HG02981 (cell line): ENCODE measurements at regions not wholly inside any gene's neighbourhood (a gene's known extent, or its start where the extent isn't known, plus 50 kb on each side); places are given as distances from the start of the nearest gene placed in this dataset.
"Not testable (repeated sequence)": the region's sequence is repeated elsewhere in the genome, so short reads cannot be mapped to it uniquely, and the experiment has no call there.

ENCODE experiments used
- ATAC-seq: cut with Tn5 transposase; IDR thresholded peaks from one replicate; pipeline ENCODE4 v1.9.1; 2021; ENCODE audit warnings: mild to moderate bottlenecking, moderate library complexity; ENCODE audit not compliant: unreplicated experiment

DNA sequence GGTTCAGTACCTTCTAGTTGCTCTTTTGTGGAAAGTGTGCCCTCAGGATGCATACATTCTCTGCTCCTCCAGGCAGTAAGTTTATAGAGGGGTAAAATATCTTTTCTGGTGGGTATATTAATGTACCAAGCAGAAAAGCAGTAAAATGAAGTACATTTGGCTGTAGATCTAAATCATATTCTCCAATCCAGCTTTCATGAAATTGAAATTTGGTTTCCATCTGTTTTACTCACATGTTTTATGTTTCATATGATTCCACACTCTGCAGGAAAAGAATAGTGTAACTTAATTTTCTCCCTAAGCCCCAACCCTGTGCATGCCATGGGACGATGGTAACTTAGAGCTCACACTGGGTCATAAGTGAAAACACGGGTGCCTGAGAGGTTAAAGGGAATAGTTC lies 172.3 kb downstream of the AKAIN1 start:
- no peak for ATAC-seq

DNA sequence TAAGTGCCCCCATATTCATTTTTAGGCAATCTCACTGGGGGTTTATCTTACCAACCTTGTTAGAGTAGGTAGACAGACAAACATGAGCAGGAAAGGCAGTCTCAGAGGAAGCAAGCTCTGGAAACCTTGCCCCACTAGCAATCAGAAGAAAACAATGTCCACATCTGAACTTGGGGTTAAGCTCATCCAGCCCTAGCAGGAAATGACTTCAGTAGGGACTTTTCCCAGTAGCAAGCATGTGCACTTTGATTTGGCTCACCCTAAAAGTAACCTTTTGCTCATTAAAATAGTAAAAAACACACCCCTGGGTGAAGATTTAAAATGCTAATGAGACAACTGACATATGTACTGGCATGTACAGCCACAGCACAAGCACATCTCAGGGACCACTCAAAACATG lies 175.5 kb downstream of the AKAIN1 start:
- ATAC-seq: no peak

DNA sequence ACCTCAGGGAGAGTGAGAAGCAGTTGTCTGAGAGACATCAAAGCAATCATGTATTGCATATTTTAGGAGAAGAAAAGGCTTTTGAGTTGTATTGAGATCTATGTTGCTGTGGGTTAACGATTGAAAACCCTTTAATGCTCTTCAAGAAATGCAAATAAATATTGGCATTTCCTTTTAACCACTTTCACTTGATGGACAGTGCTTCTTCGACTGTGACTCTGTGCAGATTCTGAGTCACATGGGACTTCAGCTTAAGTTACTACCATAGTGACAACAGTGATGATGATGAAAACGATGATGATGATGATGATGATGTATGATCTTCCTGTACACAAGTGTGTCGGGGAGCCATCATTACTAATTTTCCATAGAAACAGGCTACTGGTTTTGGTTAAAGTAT lies 181.8 kb downstream of the AKAIN1 start:
- ATAC-seq: no peak

DNA sequence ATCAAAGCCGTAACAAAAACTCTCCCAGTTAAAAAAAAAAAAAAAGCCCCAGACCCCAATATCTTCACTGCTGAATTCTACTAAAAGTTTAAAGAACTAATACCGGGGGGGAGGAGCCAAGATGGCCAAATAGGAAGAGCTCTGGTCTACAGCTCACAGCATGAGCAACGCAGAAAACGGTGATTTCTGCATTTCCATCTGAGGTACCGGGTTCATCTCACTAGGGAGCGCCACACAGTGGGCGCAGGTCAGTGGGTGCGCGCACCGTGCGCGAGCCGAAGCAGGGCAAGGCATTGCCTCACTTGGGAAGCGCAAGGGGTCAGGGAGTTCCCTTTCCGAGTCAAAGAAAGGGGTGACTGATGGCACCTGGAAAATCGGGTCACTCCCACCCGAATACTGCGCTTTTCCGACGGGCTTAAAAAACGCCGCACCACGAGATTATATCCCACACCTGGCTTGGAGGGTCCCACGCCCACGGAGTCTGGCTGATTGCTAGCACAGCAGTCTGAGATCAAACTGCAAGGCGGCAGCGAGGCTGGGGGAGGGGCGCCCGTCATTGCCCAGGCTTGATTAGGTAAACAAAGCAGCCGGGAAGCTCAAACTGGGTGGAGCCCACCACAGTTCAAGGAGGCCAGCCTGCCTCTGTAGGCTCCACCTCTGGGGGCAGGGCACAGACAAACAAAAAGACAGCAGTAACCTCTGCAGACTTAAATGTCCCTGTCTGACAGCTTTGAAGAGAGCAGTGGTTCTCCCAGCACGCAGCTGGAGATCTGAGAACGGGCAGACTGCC lies 192.8 kb downstream of the AKAIN1 start:
- not testable (repeated sequence) for ATAC-seq

DNA sequence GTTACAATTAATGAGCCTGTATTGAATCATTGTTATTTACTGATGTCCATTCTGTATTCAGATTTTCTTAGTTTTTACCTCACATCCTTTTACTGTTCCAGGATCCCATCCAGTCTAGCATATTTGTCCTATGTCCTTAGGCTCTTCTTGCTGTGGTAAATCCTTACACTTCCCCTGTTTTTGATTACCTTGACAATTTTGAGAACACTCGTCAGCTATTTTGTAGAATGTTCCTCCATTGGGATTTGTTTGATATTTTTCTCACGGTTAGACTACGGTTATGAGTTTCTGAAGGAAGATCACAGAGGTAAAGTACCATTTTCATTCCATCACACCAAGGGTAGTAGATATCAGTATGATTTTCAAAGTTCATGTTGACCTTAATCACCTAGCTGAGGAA lies 202.3 kb downstream of the AKAIN1 start:
- ATAC-seq: no peak

DNA sequence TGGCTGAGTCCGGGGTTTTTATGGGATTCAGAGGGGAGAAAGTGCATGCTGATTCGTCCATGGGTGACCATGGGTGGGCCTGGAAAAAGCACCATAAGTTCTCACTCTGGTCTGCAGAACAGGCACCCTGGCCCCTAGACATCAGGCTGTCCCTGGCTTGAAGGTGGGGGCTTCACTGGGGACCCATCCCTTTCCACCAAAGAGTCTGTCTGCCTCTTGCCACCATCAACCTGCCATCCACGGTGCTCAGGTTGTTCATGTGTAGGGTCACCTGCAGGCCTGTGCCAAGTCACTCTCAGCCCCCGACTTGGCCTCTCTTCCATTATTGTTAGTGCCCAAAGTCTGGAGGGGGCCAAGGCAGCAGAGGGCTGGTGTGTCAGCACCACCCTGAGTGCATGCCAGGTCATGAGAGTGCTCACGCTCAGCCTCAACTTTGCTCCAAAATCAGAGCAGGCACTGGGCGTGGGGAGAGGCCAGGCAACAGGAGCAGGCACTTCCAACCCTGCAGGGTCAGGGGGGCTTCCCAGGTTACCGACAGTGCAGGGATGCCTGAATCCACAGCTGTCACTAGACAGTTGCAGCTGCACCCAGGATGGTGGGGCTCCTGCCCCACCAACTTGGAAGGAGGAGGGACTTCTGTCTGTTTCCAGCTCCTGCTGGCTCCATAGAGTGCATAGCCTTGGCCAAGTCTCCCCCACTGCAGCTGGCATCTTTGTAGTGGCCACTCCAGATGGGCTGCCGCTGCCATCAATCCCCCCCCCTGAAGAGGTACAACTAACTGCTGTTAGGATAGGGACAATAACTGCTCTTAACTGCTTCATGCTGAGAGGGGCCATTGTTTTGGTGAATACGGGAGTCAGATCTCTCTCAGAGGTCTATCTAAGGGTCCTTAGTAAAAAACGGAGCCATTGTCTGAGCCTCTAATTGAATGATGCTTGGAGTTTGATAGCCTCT lies 209.3 kb downstream of the AKAIN1 start:
- no peak for ATAC-seq

DNA sequence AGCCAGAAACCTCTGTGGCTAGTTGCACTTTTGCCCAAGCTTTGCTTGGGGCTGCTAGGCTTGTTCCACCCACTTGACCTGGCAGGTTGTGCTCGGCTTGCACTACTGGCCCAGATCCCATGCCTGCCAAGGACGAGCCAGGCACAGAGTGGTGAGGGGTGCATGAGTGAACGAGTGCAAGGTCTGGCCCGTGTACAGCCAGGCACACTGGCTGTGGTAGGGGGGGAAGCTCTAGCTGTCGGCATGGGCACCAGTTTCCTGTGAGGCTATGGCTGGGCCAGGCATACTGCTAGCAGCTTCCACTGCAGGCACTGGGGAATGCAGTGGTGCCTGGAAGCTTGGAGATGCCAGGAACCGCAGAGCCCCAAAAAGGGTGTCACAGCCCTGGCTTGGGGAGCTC lies 210.4 kb downstream of the AKAIN1 start:
- no peak for ATAC-seq

DNA sequence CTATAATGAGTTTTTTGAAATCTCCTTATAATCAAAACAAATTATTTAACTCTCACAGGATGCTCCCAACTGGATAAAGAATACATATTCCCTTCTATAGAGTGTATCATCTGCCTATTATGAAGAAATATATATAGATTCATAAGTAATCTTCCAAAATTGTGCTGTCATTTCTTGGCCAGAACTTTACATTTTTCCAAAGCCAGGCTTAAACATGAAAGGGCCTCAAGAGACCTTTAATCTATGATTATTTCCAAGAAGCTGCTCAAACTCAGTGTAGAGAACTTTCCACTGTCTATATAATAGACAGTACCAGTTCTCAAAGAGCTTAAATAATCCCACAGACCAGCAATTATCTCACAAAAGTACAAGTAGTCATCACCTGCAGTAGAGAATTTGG lies 211.0 kb downstream of the AKAIN1 start:
- no peak for ATAC-seq

DNA sequence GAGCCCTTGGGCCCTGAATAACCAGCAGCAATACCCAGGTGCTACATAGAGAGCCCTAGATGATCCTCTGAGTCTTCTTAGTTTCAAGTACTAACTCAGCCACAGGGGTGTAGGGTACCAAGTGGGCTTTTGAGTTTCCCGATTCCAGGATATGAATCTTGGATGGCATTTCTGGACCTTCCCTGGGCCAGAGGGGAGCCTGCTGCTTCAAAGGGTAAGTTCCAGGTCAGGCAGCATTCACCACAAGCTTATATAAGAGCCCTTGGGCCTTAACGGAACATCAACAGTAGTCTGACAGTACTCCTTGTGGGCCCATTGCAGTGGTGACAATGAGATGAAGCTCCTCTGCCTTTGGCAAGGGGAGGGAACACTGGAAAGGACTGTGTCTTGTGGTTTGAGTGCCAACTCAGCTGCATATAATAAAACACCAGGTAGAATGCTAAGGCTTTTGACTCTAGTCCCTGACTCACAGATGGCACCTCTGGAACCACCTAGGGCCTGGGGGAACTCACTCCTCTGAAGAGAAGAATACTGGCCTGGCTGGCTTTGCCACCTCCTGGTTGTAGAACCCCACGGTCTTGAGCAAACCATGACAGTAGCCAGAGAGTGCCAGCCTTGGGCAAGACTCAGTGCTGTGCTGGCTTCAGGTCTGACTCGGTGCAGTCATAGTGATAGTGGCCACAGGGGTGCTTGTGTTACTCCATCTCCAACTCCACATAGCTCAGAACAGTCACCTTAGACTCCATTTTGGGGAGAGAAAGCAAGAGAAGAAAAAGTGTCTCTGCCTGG lies 235.7 kb downstream of the AKAIN1 start:
- no peak for ATAC-seq

DNA sequence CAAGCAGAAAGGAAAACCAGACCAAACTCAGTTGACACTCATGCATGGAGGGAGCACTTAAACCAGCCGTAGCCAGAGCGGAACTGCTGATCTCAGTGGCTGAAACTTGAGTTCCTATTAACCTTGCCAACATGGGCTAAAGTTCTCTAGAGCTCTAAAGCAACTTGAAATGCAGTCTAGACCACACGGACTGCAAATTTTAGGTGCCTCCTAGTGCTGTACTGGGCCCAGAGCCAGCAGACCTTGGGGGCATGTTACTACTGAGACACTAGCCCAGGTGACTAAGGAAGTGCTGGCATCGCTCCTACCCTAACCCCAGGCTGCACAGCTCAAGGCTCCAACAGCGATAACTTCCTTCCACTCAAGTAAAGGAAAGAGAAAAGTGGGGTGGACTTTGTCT lies 236.5 kb downstream of the AKAIN1 start:
- no peak for ATAC-seq

DNA sequence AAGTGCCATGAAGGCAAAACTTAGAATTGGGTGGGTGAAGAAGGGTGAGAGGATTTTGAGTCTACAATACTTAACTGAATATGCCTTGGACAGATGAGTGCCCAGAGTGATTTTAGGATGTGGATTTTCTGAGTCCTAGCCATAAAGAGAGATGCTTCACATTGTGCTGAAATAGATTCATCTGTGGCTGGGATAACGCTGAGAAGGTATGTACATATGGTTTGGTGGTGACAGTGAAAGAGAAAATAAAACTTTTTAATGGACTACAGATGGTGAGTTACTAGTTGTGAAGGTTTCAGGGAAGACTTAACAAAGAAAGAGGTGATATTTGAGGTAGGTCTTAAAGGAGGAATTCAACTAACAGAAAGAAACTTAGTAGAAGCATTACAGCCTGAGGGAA lies 265.8 kb downstream of the AKAIN1 start:
- ATAC-seq: no peak

DNA sequence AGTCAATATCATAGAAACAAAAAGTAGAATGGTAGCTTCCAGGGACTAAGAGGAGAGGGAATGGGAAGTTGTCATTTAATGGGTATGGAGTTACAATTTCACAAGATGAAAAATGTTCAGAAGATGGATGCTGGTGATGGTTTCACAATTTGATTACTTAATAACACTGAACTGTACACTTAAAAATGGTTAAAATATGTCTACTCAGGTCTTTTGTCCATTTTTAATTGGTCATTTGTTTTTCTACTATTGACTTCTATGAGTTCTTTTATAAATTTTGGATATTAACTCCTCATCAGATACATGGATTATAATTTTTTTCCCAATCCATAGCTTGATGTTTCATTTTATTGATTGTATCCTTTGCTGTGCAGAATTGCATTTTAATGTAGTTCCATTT lies 275.5 kb downstream of the AKAIN1 start:
- ATAC-seq: no peak

DNA sequence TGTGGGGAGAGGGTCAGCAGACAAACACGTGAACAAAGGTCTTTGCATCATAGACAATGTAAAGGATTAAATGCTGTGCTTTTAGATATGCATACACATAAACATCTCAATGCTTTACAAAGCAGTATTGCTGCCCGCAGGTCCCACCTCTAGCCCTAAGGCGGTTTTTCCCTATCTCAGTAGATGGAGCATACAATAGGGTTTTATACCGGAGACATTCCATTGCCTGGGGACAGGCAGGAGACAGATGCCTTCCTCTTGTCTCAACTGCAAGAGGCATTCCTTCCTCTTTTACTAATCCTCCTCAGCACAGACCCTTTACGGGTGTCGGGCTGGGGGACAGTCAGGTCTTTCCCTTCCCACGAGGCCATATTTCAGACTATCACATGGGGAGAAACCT lies 279.5 kb downstream of the AKAIN1 start:
- ATAC-seq: not testable (repeated sequence)

DNA sequence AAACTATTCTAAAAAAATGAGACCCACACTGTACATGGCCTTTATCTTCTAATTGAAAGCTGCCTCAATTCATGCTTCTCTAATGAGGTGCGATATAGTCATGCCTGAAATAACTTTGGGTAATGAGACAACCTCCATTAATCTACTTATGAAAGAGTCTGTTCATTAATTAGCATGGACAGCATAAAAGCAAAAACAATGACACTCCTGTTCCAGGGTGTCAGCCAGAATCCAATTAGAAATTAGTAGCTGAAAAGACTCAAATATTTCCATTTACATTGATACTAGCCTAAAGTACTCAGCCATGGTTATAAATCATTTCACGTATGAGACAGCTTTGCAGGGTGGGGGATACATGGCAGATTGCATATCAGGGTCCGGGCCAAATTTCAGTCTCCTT lies 288.7 kb downstream of the AKAIN1 start:
- ATAC-seq: no peak

DNA sequence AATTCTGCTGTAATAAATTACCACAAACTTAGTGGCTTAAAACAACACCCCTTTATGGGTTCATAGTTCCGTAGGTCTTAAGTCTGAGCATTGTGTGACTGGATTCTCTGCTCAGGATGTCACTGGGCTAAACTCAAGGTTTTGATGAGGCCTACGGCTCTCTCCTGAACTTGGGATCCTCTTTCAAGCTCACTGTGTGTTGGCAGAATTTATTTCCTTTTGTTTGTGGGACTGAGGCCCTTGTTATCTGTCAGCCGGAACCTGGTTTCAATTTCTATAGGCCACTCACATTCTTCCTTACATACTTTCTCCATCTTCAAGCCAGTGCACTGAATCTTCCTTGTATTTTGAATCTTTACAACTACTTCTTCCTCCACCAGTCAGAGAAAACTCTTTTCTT lies 290.2 kb downstream of the AKAIN1 start:
- ATAC-seq: no peak

DNA sequence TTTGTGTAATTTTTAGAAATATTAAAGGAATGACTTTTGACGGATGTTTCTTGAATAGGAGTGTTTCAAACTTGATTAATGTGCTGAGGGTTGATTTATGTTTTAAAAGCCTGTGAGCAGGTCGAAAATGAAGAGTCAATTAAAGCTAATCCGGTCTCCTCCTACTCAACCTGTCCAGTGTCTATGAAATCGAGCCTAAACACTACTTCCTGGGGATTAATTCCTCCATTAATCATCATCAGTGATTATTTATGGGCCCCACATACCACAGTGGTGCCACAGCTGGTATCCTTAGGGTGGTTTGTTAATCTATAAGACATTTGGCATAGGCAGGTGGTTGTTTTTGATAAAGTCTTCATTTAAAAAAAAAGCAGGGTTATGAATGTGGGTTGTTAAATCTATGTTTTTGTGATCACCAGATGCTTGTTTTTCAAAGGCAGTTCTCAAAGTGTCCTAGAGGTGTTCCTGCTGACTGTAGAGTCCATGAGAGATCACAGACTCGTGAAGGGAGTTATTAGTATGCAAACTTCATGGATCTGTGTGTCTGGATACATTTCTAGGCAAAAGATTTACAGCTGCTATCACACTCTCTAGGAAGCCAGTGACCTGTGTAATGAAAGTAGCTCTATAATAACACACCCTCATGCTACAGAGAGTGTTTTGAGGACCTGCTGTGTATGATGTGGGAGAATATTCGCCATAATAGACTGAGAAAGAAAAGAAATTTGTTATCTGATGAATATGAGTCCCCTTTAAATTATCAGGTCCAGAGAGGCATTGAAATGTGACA lies 308.6 kb downstream of the AKAIN1 start:
- ATAC-seq: no peak

DNA sequence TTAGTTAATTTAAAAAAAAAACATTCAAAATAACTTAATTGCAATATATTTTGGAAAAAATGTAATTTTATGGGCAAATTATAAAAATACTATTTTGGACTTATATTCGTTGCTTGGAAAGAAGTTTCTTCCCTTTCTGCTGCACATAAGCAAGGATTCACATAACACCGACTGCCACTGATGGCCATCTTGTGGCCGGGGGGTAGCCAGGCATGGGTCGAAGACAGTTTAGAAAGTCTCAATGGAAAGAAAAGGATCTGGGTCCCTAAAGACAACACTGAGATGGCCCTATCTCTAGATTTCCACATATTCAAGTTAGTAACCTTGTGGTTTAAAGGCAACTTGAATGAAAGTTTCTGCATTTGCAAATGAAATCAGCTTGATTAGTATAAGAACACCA lies 318.6 kb downstream of the AKAIN1 start:
- no peak for ATAC-seq

DNA sequence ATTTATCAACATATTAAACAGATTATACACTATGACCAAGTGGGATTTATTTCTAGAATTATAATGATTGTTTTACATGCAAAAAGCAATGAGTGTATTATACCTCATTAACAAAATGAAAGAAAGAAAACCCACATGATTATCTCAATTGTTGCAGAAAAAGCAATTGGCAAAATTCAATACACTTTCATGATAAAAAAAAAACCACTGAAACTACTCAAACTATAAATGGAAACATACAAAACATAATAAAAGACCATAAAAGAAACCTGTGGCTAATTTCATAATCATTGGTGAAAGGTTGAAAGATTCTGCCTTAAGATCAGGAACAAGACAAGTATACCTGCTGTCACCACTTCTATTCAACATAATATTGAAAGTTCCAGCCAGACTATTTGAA lies 325.9 kb downstream of the AKAIN1 start:
- ATAC-seq: no peak

DNA sequence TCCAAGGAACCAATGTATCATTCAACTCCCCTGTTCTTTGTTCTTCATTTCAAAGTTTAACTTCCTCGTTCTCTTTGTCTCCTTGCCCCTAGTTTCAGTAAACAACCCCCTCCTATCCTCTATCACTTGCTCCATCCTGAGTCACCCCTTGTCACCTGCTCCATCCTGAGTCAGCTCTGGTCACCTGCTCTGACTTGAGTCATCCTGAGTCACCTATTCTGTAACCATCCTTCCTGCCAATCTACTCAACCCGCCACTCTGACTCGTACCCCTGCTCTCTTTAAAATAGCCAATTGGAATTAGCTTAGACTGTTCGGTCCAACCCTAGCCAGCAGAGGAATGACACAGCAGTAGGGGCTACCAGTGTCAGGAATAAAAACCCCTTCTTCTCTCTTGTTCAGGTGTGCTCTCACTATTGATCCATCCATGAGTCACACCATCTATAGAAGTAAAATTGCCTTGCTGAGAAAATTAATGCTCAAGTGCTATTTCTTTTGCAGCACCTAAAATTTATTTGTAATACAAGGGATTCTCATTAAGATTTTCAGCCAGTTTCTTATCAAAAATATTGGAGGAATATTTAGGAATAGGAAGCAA lies 326.8 kb downstream of the AKAIN1 start:
- ATAC-seq: no peak

DNA sequence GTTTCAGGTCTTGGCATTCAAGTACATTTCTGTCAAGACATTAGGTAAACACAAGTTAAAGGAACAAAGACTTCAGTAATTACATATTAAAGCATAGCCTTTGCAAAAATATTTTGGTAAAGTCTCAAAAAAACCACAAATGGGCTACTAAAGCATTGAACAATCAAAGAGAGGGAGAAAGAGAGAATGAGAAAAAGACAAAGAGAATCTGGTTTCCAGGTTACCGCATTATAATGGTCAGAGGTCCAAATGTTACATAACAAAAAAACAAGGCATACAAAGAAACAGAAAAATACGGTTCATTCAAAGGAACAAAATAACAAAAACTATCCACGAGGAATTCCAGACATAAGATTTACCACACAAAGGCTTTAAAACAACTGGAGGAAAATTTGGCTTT lies 327.9 kb downstream of the AKAIN1 start:
- ATAC-seq: no peak
